T47D (cell line): ENCODE measurements at regions not wholly inside any gene's neighbourhood (a gene's known extent, or its start where the extent isn't known, plus 50 kb on each side); places are given as distances from the start of the nearest gene placed in this dataset.
"Not testable (repeated sequence)": the region's sequence is repeated elsewhere in the genome, so short reads cannot be mapped to it uniquely, and the experiment has no call there.

Experiments
- DNase-seq, 2 experiments: peaks; one replicate each; pipeline versions ENCODE4 v3.0.0 to v3.0.0-alpha.2; 2011 to 2012; ENCODE audit warnings: low read depth in 1 of 2, low spot score in 1 of 2
- JUND ChIP-seq: IDR thresholded peaks from 2 replicates; pipeline ENCODE4 v1.6.1; 2012; ENCODE audit warnings: low read depth
- in situ Hi-C: cut with HindIII; loops from 2 replicates; pipeline ENCODE4 v1.10.0; 2016; ENCODE audit warnings: low sequenced_read_pairs, low pct_unique_long_range_greater_than_20kb

DNA sequence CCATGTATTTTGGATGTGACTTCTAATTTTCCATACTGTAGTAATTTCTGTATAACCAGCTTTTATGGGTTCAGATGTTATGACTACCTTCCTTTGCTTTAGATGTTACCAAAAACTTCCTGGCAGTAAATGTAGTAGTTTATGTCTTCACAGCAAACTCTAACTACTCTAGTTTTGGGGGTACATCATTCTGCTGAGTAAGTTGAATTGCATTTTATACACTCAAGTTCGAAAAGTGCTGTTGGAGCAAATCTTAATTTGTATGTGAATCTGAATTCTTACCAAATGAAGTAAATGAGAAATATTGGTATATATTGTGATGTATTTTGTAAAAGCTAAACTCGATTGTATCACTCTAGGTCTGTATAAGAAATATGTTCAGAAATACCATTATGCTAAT, 728.3 kb upstream of the CDH8 start:
- in situ Hi-C loops = no loop called here
- TF ChIP-seq JUND = no peak
- no peak for DNase-seq

DNA sequence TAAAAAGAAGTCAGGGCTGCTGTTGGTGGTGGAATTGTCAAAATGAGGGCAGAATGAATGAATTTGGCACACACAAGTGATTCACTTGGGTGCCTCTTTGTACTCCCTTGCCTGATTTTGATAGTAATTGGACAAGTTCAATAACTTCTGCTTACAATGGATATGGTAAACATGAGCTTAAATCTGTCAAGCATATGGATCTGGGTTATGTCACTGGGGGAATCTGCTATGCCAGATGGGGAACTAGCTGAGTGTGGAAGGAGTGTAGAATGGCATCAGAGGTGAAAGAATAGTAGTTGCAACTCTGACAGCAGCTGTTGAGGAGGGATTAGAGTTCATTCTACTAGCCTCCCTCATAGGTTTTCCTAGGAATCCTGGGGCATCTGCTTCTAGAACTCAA, 724.2 kb upstream of the CDH8 start:
- in situ Hi-C loops = no loop called here

DNA sequence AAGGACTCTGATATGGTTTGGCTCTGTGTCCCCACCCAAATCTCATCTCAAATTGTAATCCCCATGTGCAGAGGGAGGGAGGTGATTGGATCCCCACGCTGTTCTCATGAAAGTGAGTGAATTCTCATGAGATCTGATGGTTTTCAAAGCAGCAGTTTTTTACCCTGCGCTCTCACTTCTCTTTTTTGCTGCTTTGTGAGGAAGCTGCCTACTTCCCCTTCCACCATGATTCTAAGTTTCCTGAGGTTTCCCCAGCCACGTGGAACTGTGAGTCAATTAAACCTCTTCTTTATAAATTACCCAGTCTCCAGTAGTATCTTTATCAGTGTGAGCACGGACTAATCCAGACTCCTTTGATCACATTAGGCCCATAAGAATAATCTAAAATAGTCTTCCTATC, 719.7 kb upstream of the CDH8 start:
- in situ Hi-C loops = no loop called here
- TF ChIP-seq JUND = no peak
- no peak for DNase-seq

More for the DNA sequence above, 724.2 kb upstream of the CDH8 start:
- TF ChIP-seq JUND = no peak
- no peak for DNase-seq

DNA sequence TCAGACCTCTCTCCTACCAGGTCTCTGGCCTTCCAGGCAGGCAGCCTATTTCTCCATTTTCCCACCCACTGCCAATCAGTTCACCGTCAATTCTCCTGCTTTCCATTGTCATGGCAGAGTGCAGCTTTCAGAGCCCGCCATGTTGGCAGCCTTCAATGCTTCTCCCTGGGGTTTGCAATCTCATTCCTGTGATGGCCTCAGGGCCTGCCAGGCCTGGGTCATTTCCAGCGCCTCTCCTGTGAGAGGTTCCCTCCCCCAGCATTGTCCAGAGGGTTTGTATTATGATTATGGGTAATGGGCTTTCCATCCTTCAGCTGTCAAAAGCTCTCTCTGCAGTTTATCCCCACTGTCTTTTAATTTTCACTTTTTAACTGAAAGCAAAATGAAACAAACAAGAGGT, 716.6 kb upstream of the CDH8 start:
- in situ Hi-C loops = no loop called here
- no peak for TF ChIP-seq JUND
- no peak for DNase-seq

DNA sequence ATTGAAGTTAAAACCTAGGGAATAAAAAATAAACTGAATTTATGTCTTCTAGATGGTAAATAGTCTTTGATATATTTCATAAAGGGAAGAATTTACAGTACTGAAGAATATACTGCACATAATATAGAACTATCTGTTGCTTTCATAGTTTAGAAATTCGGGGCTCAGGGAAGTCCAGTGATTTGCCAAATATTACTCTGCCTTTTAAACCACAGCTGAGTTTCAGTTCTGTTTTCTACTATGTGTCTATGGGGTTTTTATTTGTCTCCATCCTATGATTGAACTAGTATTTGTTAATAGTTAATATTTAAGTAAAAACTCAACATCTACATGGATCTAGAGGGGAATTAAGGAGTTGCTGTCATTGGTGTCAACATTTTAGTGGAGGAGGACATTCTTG, 715.0 kb upstream of the CDH8 start:
- TF ChIP-seq JUND = no peak
- in situ Hi-C loops = no loop called here
- no peak for DNase-seq

DNA sequence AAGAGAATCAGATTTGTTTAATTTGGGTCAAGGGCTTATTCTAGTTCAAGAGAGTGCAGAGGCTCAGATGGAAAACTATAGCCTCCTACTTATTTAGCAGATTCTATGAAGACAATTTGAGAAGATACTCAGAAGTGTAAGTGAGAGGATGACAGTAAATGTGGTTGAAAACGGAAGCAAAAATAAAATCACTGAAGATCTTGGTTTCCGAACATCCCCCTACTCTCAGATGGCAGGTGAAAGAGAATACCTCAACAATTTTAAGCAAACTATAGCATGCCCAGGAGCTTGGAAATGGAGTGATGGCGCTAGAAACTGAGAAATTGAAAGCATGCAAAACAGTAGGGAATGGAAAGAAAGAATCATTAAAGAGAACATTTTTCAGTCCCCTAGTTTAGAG, 705.5 kb upstream of the CDH8 start:
- DNase-seq = no peak
- TF ChIP-seq JUND = no peak
- in situ Hi-C loops = no loop called here

DNA sequence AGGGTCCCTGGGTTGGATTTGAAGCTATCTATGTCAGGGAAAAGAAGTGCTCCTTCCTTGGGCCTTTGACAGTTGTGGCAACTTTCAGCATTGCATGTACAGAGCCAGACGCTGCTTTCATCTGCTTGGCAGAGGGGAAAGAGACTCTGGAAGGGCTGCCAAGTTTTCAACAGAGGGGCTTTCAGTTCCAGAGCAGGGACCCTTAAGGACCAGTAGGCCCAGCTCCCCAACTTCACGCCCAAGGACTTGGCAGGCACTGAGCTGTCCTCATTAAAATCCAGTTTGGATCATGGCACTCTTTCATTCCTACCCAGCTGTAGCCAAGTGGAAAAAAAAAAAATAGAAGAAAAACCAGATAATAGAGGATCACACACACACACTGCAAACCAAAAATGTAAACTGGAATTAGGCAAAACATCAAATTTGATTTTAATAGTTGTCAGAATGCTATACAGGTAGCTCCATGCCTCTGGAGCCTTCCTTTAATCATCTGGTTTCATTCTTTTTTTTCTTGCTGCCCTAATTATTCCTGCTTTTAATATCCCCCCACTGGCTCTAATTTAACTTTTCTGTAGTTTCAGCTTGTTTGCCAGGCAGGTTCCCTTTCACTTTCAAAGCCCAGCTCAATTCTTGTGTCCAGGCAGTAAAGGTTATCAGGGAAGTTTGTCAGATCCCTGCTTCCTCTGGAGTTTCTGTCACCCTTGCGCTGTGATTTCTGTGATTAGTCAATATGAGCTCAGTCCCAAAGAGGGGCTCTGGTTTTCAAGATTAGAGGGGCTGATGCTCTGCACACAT, 702.6 kb upstream of the CDH8 start:
- no peak for DNase-seq
- no peak for TF ChIP-seq JUND
- in situ Hi-C loops = no loop called here

DNA sequence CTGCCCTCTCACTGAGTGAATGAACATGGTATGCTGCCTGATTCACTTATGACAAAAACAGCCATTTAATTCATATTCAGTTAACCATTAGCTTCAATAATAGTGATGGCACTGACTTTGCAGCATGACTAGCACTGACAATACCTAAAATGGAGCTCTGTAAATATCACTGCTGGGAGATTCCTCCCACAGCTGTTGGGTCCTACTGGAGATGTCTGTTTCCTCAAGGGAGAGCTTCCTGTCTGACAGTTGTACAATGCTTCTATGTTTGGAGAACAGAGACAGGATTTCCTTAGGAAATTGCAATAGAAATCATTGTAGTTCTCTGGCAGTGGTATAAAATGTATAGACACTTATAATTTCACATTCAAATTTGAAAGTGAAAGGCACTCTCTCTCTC, 695.9 kb upstream of the CDH8 start:
- in situ Hi-C loops = no loop called here
- TF ChIP-seq JUND = no peak
- DNase-seq = no peak

DNA sequence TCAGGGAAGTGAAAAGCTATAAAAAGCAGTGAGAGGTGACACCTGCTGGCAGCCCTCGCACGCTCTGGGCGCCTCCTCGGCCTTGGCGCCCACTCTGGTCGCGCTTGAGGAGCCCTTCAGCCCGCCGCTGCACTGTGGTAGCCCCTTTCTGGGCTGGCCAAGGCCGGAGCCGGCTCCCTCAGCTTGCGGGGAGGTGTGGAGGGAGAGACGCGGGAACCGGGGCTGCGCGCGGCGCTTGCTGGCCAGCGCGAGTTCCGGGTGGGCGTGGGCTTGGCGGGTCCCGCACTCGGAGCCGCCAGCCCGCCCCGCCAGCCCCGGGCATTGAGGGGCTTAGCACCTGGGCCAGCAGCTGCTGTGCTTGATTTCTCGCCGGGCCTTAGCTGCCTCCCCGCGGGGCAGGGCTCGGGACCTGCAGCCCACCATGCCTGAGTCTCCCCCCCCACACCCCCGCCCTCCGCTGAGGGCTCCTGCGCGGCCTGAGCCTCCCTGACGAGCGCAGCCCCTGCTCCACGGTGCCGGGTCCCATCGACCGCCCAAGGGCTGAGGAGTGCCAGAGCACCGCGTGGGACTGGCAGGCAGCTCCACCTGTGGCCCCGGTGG, 688.5 kb upstream of the CDH8 start:
- in situ Hi-C loops, DNase-seq: not testable (repeated sequence)

DNA sequence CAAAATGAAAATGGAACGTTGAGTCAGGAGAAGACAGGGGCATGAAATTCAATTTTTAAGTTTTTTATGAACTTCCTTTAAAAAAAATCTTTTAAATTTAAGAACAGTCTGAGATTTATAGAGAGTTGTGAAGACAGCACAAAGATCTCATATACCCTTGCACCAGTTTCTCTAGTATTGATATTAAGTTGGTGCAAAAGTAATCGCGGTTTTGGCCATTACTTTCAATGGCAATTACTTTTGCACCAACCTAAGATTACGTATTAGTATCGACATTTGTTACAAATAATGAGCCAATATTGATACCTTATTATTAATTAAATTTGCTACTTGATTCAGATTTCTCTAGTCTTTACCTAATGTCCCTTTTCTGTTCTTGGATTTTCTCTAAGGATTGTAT, 684.4 kb upstream of the CDH8 start:
- no peak for TF ChIP-seq JUND
- in situ Hi-C loops = no loop called here

DNA sequence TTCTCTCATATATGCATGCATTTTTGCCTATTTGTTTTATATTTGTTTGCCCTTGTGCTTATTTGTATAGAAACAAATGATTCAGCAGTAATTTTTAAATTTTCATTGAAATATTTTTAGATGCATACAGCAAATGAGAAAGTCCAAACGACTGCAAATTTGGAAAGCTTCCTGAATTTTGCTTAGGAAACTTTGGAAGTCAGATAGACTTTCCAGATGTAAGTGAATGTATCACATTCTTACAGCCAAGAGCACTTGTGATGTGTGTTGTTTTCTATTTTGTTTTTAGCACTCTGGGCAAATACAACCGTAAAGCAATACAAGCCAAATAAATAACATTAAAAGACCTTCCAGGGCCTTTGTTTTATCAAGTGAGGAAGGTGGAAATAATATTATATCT, 680.8 kb upstream of the CDH8 start:
- no peak for DNase-seq
- no peak for TF ChIP-seq JUND
- in situ Hi-C loops = no loop called here

More for the DNA sequence above, 684.4 kb upstream of the CDH8 start:
- no peak for DNase-seq

DNA sequence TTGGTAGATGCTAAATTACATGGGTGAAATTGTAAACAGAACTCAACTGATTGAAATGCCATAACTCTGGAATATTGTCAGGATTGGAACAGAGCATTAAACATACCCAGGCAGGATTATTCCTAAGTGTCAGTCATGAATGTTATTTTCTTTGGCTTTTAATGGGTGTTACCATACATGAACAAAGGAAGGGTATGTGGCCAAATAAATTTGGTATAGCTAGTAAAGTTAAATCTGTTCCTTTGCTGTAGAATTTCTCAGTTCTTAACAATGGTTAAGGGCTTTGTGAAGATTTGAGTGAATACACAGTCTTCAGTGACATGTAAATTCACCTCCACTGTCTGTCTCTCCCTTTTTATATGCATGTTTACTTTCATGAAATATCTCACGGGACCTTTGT, 679.5 kb upstream of the CDH8 start:
- in situ Hi-C loops = no loop called here
- TF ChIP-seq JUND = no peak
- DNase-seq = no peak

DNA sequence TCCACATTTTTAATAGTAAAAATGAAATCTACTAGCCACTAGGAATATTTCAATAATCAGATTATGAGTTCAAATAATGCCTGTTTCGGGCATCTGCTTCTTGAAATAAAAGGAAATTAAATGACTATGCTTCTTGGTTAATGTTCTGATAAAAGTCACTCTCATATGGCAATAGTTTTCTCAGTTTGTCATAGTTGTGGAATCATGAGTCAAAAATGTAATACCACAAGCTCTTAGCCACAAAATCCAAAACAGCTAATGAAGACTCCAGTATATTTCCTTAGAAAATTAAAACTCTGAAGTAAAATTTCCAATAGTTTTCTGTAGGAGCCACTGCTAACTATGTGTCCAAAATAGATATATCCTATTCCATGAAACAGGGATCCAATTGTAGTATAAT, 676.3 kb upstream of the CDH8 start:
- in situ Hi-C loops = no loop called here
- DNase-seq = no peak
- TF ChIP-seq JUND = no peak

DNA sequence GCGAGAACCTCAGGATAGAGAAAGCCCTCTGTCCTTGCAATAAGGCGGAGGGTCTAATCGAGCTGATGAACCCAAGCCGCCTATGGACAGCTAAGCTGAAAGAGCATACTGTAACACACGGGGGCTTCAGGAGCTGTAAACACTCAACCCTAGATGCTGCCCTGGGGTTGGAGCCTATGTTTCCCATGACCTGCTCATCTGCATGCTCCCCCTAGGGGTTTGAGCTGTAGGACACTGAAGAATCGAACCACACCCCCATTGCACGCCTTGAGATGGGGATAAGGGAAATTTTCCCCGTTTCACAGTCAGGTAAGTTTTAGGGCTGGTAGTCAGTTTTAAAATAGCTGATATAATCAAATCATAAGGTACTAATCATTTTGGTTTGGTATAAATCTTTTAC, 675.6 kb upstream of the CDH8 start:
- DNase-seq = no peak
- TF ChIP-seq JUND = no peak
- in situ Hi-C loops = no loop called here
